SU-DHL-6 (cell line): ENCODE measurements at regions not wholly inside any gene's neighbourhood (a gene's known extent, or its start where the extent isn't known, plus 50 kb on each side); places are given as distances from the start of the nearest gene placed in this dataset.
"Not testable (repeated sequence)": the region's sequence is repeated elsewhere in the genome, so short reads cannot be mapped to it uniquely, and the experiment has no call there.

Experiments used
- H2AFZ ChIP-seq: fragments of 200-600 bp; sonication (generic); 2 replicates; pipeline ENCODE4 v1.6.1; 2014; ENCODE audit warnings: low read depth, mild to moderate bottlenecking, moderate library complexity, mixed read lengths, antibody characterized with exemption, low read length; ENCODE audit not compliant: severe bottlenecking
- H3F3A ChIP-seq: fragments of 200-600 bp; shearing (Covaris generic); 2 replicates; pipeline ENCODE4 v1.6.0; 2016; ENCODE audit warnings: antibody characterized with exemption, mild to moderate bottlenecking; ENCODE audit not compliant: insufficient read depth
- H3K27ac ChIP-seq: fragments of 200-600 bp; sonication (generic); 2 replicates; pipeline ENCODE4 v1.5.1; 2016; ENCODE audit warnings: low read depth, mild to moderate bottlenecking, low read length, moderate library complexity, mixed read lengths
- H3K27me3 ChIP-seq: fragments of 200-600 bp; sonication (generic), shearing (Covaris generic); 2 replicates; pipeline ENCODE4 v1.6.0; 2014; ENCODE audit warnings: mild to moderate bottlenecking, low read length
- H3K36me3 ChIP-seq: fragments of 200-600 bp; sonication (generic); 2 replicates; pipeline ENCODE4 v1.6.1; 2014; ENCODE audit warnings: mild to moderate bottlenecking, low read length, mixed read lengths
- H3K4me2 ChIP-seq: fragments of 300-600, 200-600 bp; shearing (Covaris generic), sonication (generic); 2 replicates; pipeline ENCODE4 v1.6.0; 2014; ENCODE audit warnings: low read length, low read depth, mild to moderate bottlenecking; ENCODE audit not compliant: poor library complexity, severe bottlenecking
- H3K4me3 ChIP-seq: fragments of 200-600 bp; sonication (generic); 2 replicates; pipeline ENCODE4 v1.5.1; 2014; ENCODE audit warnings: antibody characterized with exemption, low read length, mild to moderate bottlenecking, mixed read lengths; ENCODE audit not compliant: insufficient read depth, poor library complexity, severe bottlenecking
- H3K79me2 ChIP-seq: fragments of 200-600 bp; sonication (generic); 2 replicates; pipeline ENCODE4 v1.6.1; 2014; ENCODE audit warnings: mild to moderate bottlenecking, low read length, moderate library complexity; ENCODE audit not compliant: insufficient read depth
- H3K9ac ChIP-seq: fragments of 200-600 bp; sonication (generic); 2 replicates; pipeline ENCODE4 v1.7.0; 2014; ENCODE audit warnings: mild to moderate bottlenecking, low read length
- H3K9me2 ChIP-seq: fragments of 200-600 bp; sonication (generic); replicated peaks from 2 replicates; pipeline ENCODE4 v1.6.1; 2014; ENCODE audit warnings: low read length; ENCODE audit not compliant: insufficient read depth
- H3K9me3 ChIP-seq: fragments of 200-600 bp; sonication (generic); 2 replicates; pipeline ENCODE4 v1.6.1; 2014; ENCODE audit warnings: low read length, mixed read lengths; ENCODE audit not compliant: insufficient read depth
- H4K20me1 ChIP-seq: fragments of 200-600 bp; sonication (generic); 2 replicates; pipeline ENCODE4 v1.6.1; 2014; ENCODE audit warnings: low read depth, mild to moderate bottlenecking, antibody characterized with exemption, low read length, moderate library complexity, mixed read lengths
- EZH2phosphoT487 ChIP-seq: fragments of 200-600 bp; sonication (generic), shearing (Covaris generic); conservative IDR thresholded peaks from 2 replicates; pipeline ENCODE4 v1.6.1; 2018; ENCODE audit warnings: mild to moderate bottlenecking, antibody characterized with exemption, low read length, moderate library complexity, mixed read lengths
- TF ChIP-seq, protein P1 (sequence below): fragments of 200-600 bp; sonication (generic); IDR thresholded peaks from one replicate; pipeline ENCODE4 v1.5.1; 2017; ENCODE audit warnings: antibody characterized with exemption, mild to moderate bottlenecking, low read length, moderate library complexity; ENCODE audit not compliant: insufficient read depth, poor library complexity, severe bottlenecking

DNA sequence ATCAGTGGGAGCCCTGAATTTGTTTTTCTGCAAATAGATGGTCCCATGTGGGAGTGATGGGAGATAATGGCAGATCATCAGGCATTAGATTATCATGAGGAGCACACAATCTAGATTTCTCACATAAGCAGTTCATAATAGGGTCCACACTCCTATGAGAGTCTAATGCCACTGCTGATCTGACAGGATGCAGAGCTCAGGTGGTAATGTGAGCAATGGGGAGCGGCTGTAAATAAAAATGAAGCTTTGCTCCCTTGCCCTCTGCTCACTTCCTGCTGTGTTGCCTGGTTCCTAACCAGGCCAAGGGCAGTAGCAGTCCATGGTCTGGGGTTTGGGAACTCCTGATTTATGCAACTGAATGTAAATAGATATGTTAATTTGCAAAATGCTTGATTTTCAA lies 538.6 kb downstream of the TRAM1L1 start:
- Histone ChIP-seq H3K36me3 (no peaks in the 10 kb centered on the region), H3K27me3 (no peaks in the 10 kb centered on the region), H4K20me1 (no peaks in the 10 kb centered on the region), H3K9me3 (no peaks in the 10 kb centered on the region), H3K9ac (no peak overlapping the region), H3K4me3 (no peak overlapping the region), H3F3A (no peaks in the 10 kb centered on the region), H3K79me2 (no peaks in the 10 kb centered on the region), H3K9me2 (no peaks in the 10 kb centered on the region), H3K27ac (no peak overlapping the region), H3K4me2 (no peak overlapping the region), H2AFZ (no peak overlapping the region)
- no peak for TF ChIP-seq EZH2phosphoT487
- TF ChIP-seq, protein P1, sequence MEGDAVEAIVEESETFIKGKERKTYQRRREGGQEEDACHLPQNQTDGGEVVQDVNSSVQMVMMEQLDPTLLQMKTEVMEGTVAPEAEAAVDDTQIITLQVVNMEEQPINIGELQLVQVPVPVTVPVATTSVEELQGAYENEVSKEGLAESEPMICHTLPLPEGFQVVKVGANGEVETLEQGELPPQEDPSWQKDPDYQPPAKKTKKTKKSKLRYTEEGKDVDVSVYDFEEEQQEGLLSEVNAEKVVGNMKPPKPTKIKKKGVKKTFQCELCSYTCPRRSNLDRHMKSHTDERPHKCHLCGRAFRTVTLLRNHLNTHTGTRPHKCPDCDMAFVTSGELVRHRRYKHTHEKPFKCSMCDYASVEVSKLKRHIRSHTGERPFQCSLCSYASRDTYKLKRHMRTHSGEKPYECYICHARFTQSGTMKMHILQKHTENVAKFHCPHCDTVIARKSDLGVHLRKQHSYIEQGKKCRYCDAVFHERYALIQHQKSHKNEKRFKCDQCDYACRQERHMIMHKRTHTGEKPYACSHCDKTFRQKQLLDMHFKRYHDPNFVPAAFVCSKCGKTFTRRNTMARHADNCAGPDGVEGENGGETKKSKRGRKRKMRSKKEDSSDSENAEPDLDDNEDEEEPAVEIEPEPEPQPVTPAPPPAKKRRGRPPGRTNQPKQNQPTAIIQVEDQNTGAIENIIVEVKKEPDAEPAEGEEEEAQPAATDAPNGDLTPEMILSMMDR, result no peak

DNA sequence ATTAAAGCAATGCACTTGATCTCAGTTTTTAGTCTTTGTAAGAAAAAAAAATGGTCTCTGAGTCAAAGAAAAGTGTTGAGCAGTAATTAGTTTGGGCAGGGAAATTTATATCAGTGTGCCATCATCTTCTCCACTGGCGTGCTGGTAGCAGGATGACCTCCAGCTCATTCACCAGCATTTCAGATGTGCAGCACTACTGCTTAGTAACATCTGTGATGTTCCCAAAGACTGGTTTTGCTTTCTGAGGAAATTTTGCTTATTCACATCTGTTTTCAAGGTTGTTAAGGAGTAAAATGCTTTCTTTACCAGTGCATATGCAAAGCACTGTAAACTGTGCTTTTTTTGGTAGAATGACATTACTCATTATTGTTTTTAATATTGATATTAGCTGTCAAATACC lies 540.4 kb downstream of the TRAM1L1 start:
- H3K9me2 ChIP-seq, result no peaks in the 10 kb centered on the region
- no peak overlapping the region for H3K4me3 ChIP-seq
- no peaks in the 10 kb centered on the region for H3K79me2 ChIP-seq
- H3K36me3 ChIP-seq, result no peaks in the 10 kb centered on the region
- H3K9me3 ChIP-seq, result no peaks in the 10 kb centered on the region
- no peak overlapping the region for H2AFZ ChIP-seq
- no peaks in the 10 kb centered on the region for H4K20me1 ChIP-seq
- H3K4me2 ChIP-seq, result no peak overlapping the region
- H3K27ac ChIP-seq, result no peak overlapping the region
- H3K9ac ChIP-seq, result no peak overlapping the region
- no peaks in the 10 kb centered on the region for H3K27me3 ChIP-seq
- no peak for TF ChIP-seq EZH2phosphoT487
- TF ChIP-seq, protein P1, result no peak
- no peaks in the 10 kb centered on the region for H3F3A ChIP-seq

DNA sequence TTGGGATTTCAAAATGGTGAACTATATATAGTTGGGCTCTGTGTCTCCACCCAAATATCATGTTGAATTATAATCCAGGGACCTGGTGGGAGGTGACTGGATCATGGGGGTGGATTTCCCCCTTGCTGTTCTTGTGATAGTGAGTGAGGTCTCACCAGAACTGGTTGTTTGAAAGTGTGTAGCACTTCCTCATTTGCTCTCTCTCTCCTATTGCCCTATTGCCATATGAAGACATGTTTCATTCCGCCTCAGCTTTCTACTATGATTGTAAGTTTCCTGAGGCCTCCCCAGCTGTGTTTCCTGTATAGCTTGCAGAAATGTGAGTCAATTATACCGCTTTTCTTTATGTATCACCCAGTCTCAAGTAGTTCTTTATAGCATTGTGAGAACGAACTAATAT lies 545.6 kb downstream of the TRAM1L1 start:
- no peaks in the 10 kb centered on the region for H3F3A ChIP-seq
- no peak overlapping the region for H2AFZ ChIP-seq
- no peaks in the 10 kb centered on the region for H3K9me2 ChIP-seq
- H3K27ac ChIP-seq, result no peak overlapping the region
- no peaks in the 10 kb centered on the region for H3K36me3 ChIP-seq
- no peaks in the 10 kb centered on the region for H3K79me2 ChIP-seq
- no peaks in the 10 kb centered on the region for H3K9me3 ChIP-seq
- TF ChIP-seq, protein P1, result no peak
- no peak for TF ChIP-seq EZH2phosphoT487
- H4K20me1 ChIP-seq, result no peaks in the 10 kb centered on the region
- H3K4me2 ChIP-seq, result no peak overlapping the region
- H3K27me3 ChIP-seq, result no peaks in the 10 kb centered on the region
- H3K9ac ChIP-seq, result no peak overlapping the region
- H3K4me3 ChIP-seq, result no peak overlapping the region

DNA sequence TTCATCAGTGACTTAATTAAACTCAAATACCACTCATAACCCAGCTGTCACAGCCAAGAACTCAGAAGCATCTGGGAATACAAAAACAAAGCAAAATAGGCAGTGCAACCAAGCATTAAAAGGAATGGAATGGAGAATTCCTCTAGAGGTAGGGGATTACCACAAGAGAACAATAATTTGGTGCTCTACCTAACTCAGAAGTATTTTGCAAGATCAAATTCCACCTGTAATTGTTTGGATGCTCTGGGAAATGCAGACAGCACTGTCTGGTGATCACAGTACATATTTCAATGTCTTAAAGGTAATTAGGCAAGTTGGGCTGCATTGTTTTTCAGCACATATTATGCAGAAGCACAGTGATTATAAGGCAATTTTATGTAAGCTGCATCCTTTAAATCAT lies 547.5 kb downstream of the TRAM1L1 start:
- no peak overlapping the region for H2AFZ ChIP-seq
- no peak for TF ChIP-seq EZH2phosphoT487
- TF ChIP-seq, protein P1, result no peak
- H3F3A ChIP-seq, result no peaks in the 10 kb centered on the region
- H3K27ac ChIP-seq, result no peak overlapping the region
- no peaks in the 10 kb centered on the region for H4K20me1 ChIP-seq
- no peak overlapping the region for H3K4me2 ChIP-seq
- no peak overlapping the region for H3K4me3 ChIP-seq
- H3K27me3 ChIP-seq, result no peaks in the 10 kb centered on the region
- no peaks in the 10 kb centered on the region for H3K9me2 ChIP-seq
- no peak overlapping the region for H3K9ac ChIP-seq
- no peaks in the 10 kb centered on the region for H3K79me2 ChIP-seq
- H3K9me3 ChIP-seq, result no peaks in the 10 kb centered on the region
- H3K36me3 ChIP-seq, result no peaks in the 10 kb centered on the region

DNA sequence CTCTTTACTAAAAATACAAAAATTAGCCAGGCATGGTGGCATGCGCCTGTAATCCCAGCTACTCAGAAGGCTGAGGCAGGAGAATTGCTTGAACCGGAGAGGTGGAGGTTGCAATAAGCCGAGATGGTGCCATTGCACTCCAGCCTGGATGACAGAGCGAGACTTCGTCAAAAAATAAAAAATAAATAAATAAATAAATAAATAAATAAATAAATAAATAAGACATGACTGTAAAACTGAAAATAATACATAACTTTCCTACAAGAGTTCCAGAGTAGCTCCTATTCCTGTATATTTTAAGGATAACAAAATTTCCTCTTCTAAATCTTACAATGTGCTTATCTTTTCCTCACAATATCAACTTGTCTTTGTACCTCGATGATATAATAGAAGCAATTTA lies 549.4 kb downstream of the TRAM1L1 start:
- H3K4me2 ChIP-seq, H3K4me3 ChIP-seq, H3K9ac ChIP-seq, H3K9me3 ChIP-seq, H3K79me2 ChIP-seq, H3K27ac ChIP-seq, H3K27me3 ChIP-seq, H3K9me2 ChIP-seq, H3F3A ChIP-seq, H4K20me1 ChIP-seq, H3K36me3 ChIP-seq, H2AFZ ChIP-seq: not testable (repeated sequence)
